Activated T-helper 2 cell treated with anti-CD3 and anti-CD28 coated beads, Interferon-gamma antibody, Interleukin-2, Interleukin-4, amounts not matched to agents 10 μg/mL and 5 μg/mL and 100 μg/mL, durations not matched to agents 14 hours and 24 hours and 36 hours (primary cell): ENCODE measurements at regions not wholly inside any gene's neighbourhood (a gene's known extent, or its start where the extent isn't known, plus 50 kb on each side); places are given as distances from the start of the nearest gene placed in this dataset.
"Not testable (repeated sequence)": the region's sequence is repeated elsewhere in the genome, so short reads cannot be mapped to it uniquely, and the experiment has no call there.

Experiments used
- DNase-seq: peaks from one replicate; pipeline ENCODE4 v3.0.0; 2021; ENCODE audit warnings: low spot score
- H3K27ac Mint-ChIP-seq: one replicate; pipeline ENCODE4 v1.8.0; 2021; ENCODE audit warnings: mixed read lengths
- H3K27me3 Mint-ChIP-seq: one replicate; pipeline ENCODE4 v1.8.0; 2021; ENCODE audit warnings: low read depth, mixed read lengths
- H3K36me3 Mint-ChIP-seq: one replicate; pipeline ENCODE4 v1.8.0; 2021; ENCODE audit warnings: low read depth, mixed read lengths
- H3K4me1 Mint-ChIP-seq: one replicate; pipeline ENCODE4 v1.8.0; 2021; ENCODE audit warnings: low read depth, mixed read lengths
- H3K4me3 Mint-ChIP-seq: one replicate; pipeline ENCODE4 v1.8.0; 2021; ENCODE audit warnings: low read depth, mild to moderate bottlenecking, moderate library complexity, mixed read lengths
- H3K9me3 Mint-ChIP-seq: one replicate; pipeline ENCODE4 v1.8.0; 2021; ENCODE audit warnings: mixed read lengths
- intact Hi-C: fragments of 100-400 bp; cut with micrococcal nuclease; formaldehyde crosslinking; loops from one replicate; pipeline ENCODE4 v1.15.1; 2023

DNA sequence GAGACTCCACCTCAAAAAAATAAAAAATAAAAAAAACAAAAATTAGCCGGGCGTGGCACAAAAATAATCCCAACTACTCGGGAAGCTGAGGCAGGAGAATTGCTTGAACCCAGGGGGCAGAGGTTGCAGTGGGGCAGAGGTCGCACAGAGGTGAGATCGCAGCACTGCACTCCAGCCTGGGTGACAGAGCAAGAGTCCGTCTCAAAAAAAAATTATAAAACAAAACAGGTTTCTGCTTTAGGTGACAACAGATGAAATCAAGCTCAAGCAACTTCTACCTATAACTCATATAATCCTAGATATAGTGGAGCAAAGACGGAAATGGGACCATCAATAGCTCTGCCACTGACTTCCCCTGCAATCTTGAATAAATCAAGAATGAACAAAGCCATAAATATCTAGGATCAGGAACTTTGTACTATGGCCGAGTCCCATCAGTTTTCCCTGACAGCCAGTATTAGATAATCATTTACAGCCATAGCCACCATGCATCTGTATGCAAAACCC lies 53.6 kb upstream of the PDPR start:
- H3K4me3 Mint-ChIP-seq, DNase-seq, H3K9me3 Mint-ChIP-seq, H3K27me3 Mint-ChIP-seq, H3K36me3 Mint-ChIP-seq, H3K27ac Mint-ChIP-seq, intact Hi-C loops, H3K4me1 Mint-ChIP-seq: not testable (repeated sequence)

DNA sequence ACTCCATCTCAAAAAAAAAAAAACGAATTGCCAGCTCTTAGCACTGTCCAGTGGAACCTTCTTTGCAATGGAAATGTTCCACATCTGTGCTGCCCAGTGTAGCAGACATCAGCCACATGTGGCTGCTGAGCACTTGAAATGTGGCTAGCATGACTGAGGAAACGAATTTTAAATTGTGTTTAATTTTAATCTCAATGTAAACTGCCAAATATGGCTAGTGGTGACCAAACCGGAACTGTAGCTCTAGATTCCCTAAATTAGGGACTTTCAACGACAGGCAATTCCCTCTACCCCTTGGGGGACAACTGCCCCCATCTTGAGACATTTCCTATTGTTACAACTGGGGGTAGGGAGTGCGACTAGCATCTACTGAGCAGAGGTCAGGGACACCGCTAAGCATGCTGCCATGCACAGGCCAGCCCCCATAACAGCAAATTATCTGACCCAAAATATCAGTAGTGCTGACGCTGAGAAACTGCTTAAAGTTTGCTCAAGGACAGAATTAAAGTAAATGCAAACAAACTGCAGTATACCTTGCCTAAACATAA lies 52.4 kb upstream of the PDPR start:
- H3K9me3 Mint-ChIP-seq, H3K36me3 Mint-ChIP-seq, H3K27me3 Mint-ChIP-seq, H3K4me3 Mint-ChIP-seq, H3K27ac Mint-ChIP-seq, DNase-seq, intact Hi-C loops, H3K4me1 Mint-ChIP-seq: not testable (repeated sequence)

DNA sequence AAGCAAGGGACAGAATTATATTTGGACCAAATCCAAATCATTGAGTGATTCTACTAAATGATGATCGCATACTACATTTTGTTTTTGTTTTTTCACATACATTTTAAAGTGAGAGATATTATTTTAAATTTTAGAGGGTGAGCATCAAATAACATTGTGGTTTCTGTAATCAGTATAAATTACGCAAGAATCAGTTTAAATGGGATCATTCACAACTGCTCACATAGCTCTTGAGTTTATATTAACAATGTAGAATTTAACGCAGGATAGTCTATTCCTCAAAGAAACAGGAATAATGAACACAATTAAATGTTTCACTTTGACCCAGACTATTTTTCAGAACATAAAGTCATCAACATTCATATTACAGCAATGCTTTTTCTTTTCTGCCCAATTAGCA lies 51.2 kb upstream of the PDPR start:
- H3K9me3 Mint-ChIP-seq, DNase-seq, H3K36me3 Mint-ChIP-seq, H3K4me3 Mint-ChIP-seq, H3K27me3 Mint-ChIP-seq, intact Hi-C loops, H3K27ac Mint-ChIP-seq, H3K4me1 Mint-ChIP-seq: not testable (repeated sequence)
